ENCODE measurements at regions not wholly inside any gene's neighbourhood (a gene's known extent, or its start where the extent isn't known, plus 50 kb on each side); places are given as distances from the start of the nearest gene placed in this dataset.

DNA sequence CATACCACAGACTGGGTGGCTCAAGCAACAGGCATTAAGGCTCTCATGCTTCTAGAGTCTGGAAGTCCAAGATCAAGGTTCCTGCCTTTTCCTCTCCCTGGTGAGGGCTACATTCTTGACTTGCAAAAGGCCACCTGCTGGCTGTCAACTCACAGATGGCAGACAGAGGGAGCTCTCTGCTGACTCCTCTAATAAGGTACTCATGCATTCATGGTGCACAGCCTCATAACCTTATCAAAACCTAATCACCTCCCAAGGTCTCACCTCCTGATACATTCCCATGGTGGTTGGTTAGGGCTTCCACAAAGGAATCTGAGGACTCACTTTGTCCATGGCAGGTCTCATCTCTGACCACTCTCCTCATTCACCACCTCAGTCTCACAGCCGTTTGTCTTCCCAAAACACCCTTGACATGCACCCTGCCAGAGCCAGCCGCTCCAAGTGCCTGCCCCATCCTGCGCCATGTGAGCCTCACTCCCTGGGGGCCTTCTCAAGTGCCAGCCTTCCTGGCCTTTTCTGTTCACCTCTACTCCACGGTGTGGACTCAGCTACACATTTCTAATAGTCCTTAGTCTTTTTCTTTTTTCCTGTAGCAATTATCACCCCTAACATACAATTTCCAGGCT, 400.3 kb upstream of the ADARB2 start:
- no peak for DNase-seq
- Histone ChIP-seq H3K27ac (no peak overlapping the region), H3K4me3 (no peak overlapping the region), H3K9me3 (no peaks in the 10 kb centered on the region), H3K36me3 (no peaks in the 10 kb centered on the region), H3K4me1 (ENCODE audit: insufficient read depth) (no peaks in the 10 kb centered on the region), H3K27me3 (no peaks in the 10 kb centered on the region)
- intact Hi-C loops (cut with DNase I) = no loop called here
- WGBS, 3 donors = 80 to 91% (median 87%) methylated on average over 4 of the region's 4 CpGs
- TF ChIP-seq EP300 (IDR thresholded peaks at IDR 0.05) = no peak

DNA sequence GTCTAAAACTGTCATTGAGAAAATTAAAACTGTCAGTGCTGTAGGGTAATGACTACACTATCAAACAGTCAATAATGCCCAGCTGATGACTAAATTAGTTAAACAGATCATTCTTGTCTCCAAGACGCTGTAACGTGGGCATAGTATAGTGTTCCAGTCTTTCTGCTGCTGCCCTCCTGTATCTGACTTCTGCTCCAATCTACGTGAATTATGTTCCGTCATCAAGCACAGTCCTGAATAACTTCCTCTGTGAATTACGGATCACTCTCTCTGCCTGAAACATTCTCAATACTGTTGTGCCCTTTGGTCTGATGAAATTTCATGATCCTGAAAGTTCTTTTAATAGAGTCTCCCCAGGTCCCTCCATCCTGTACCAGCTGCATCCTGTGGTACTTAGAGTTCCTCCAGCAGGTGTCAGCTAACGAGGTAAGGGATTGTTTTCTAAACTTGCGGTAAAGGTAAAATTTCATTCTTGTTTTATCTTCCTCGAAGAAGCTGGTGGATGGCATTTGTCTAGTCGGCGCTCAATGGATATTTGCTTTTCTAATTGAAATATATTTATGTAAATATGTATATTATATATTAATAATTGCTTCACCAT, 393.5 kb upstream of the ADARB2 start:
- H3K27me3 ChIP-seq = no peaks in the 10 kb centered on the region
- TF ChIP-seq EP300 (IDR thresholded peaks at IDR 0.05) (no peak), POLR2A (IDR thresholded peaks at IDR 0.05) (no peak)
- TF ChIP-seq, protein P1, sequence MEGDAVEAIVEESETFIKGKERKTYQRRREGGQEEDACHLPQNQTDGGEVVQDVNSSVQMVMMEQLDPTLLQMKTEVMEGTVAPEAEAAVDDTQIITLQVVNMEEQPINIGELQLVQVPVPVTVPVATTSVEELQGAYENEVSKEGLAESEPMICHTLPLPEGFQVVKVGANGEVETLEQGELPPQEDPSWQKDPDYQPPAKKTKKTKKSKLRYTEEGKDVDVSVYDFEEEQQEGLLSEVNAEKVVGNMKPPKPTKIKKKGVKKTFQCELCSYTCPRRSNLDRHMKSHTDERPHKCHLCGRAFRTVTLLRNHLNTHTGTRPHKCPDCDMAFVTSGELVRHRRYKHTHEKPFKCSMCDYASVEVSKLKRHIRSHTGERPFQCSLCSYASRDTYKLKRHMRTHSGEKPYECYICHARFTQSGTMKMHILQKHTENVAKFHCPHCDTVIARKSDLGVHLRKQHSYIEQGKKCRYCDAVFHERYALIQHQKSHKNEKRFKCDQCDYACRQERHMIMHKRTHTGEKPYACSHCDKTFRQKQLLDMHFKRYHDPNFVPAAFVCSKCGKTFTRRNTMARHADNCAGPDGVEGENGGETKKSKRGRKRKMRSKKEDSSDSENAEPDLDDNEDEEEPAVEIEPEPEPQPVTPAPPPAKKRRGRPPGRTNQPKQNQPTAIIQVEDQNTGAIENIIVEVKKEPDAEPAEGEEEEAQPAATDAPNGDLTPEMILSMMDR (IDR thresholded peaks at IDR 0.05) = no peak
- no peak overlapping the region for H3K4me3 ChIP-seq
- DNase-seq = no peak
- no peaks in the 10 kb centered on the region for H3K4me1 ChIP-seq (ENCODE audit: insufficient read depth)
- H3K27ac ChIP-seq = no peak overlapping the region
- intact Hi-C loops (cut with DNase I) = no loop called here
- no peaks in the 10 kb centered on the region for H3K9me3 ChIP-seq
- no peaks in the 10 kb centered on the region for H3K36me3 ChIP-seq
- WGBS, 3 donors = 56 to 61% (median 59%) methylated on average over 10 of the region's 10 CpGs

DNA sequence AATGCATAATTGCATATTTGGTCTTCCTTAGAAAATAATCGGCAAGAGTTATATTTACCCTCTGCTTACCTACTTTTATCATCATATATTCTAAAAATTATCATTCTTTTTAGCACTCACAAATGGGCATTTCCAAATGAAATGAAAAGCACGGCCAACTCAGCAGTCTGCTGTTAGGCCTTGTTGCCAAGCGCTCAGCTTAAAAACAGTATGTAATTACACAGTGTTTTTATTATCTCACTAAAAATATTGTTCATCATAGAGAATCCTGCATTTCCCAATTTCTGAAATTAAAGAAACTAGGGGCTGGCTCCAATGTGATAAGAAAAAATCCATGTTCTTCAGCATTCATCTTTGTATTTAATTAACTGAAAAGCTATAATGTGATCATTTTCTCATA, 391.7 kb upstream of the ADARB2 start:
- H3K27ac ChIP-seq = no peak overlapping the region
- H3K4me1 ChIP-seq (ENCODE audit: insufficient read depth) = no peaks in the 10 kb centered on the region
- WGBS, 3 donors = 76 to 85% (median 83%) methylated on average over 3 of the region's 3 CpGs
- intact Hi-C loops (cut with DNase I) = no loop called here
- no peak for DNase-seq
- no peaks in the 10 kb centered on the region for H3K27me3 ChIP-seq
- TF ChIP-seq, protein P1 (IDR thresholded peaks at IDR 0.05) = no peak
- TF ChIP-seq EP300 (IDR thresholded peaks at IDR 0.05) (no peak), POLR2A (IDR thresholded peaks at IDR 0.05) (no peak)
- no peak overlapping the region for H3K4me3 ChIP-seq
- H3K36me3 ChIP-seq = no peaks in the 10 kb centered on the region
- H3K9me3 ChIP-seq = no peaks in the 10 kb centered on the region

DNA sequence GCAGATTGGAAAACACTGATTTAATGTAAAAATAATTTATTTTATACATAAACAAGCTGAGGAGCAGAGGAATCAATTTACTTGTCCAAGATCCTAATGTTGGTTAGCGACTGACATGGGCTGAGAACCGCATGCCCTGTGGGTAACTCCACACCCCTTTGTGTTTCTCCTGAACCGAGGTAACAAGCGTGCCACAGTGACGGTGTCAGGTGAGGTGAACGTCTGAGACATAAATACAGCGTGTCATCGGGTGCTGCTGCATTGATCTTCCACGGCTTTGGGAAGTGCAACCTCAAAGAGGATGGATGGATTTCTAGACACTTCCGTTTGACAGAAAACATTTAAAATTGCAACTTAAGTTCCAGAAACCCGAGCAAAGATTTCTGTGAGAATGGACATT, 386.8 kb upstream of the ADARB2 start:
- Histone ChIP-seq H3K27me3 (no peaks in the 10 kb centered on the region), H3K27ac (no peak overlapping the region), H3K36me3 (no peaks in the 10 kb centered on the region), H3K9me3 (no peaks in the 10 kb centered on the region), H3K4me3 (no peak overlapping the region), H3K4me1 (ENCODE audit: insufficient read depth) (no peaks in the 10 kb centered on the region)
- intact Hi-C loops (cut with DNase I) = no loop called here
- DNase-seq = no peak
- WGBS, 3 donors = 65 to 78% (median 69%) methylated on average over 11 of the region's 11 CpGs
- TF ChIP-seq POLR2A (IDR thresholded peaks at IDR 0.05) (no peak), EP300 (IDR thresholded peaks at IDR 0.05) (no peak)
- TF ChIP-seq, protein P1 (IDR thresholded peaks at IDR 0.05) = no peak

DNA sequence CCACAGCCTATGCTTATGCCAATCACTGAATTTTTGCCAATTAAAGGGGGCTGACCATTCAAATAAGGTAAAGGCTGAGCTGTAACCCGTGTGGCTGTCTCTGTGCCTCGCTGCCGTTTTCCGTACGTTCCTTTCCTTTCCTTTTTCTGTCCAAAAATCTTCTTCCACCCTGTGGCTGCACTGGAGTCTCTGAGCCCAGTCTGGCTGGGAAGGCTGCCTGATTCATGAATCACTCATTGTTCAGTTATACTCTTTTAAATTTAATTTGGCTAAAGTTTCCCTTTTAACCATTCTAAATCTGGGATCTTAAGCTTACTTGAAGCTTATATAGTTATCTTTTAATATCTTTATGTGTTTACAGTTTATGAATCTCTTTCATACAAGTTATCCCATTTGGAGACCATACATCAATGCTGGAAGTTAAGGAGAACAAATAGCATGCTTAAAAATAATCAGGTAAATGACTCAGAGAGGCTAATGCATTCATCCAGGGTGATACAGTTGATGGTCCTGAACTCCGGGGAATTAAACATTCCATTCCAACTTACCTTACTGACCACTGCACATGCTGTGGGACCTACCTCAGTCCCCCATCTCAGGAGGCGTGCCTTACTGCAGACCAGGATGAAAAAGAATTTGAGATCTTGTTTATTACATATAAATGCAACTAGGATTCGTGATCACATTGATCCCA, 385.3 kb upstream of the ADARB2 start:
- Histone ChIP-seq H3K27me3 (no peaks in the 10 kb centered on the region), H3K36me3 (no peaks in the 10 kb centered on the region), H3K4me3 (no peak overlapping the region), H3K4me1 (ENCODE audit: insufficient read depth) (no peaks in the 10 kb centered on the region), H3K9me3 (no peaks in the 10 kb centered on the region), H3K27ac (no peak overlapping the region)
- TF ChIP-seq, protein P1 (IDR thresholded peaks at IDR 0.05) = no peak
- TF ChIP-seq POLR2A (IDR thresholded peaks at IDR 0.05) (no peak), EP300 (IDR thresholded peaks at IDR 0.05) (no peak)
- intact Hi-C loops (cut with DNase I) = no loop called here
- WGBS, 3 donors = 62 to 75% (median 73%) methylated on average over 8 of the region's 8 CpGs
- no peak for DNase-seq
